A673 (cell line): ENCODE measurements at regions not wholly inside any gene's neighbourhood (a gene's known extent, or its start where the extent isn't known, plus 50 kb on each side); places are given as distances from the start of the nearest gene placed in this dataset.

Experiments used
- BruUV-seq: library from RNA; stranded (reverse); fragments of 400-500 nt; replicated peaks from 2 replicates; lab custom pipeline; 2021; lab: Mats Ljungman, UMichigan
- CTCF ChIA-PET: fragments of 300-600 bp; sonication (Branson Sonifier 250); formaldehyde crosslinking; loops from one replicate; lab custom pipeline; 2022; ENCODE audit warnings: antibody characterized with exemption; lab: Charles Lee
- POLR2A ChIA-PET: fragments of 300-600 bp; sonication (Branson Sonifier 250); formaldehyde crosslinking; loops from one replicate; lab custom pipeline; 2022; ENCODE audit warnings: antibody characterized with exemption; ENCODE audit not compliant: low non-redundant PET; lab: Charles Lee
- DNase-seq: peaks from one replicate; pipeline ENCODE4 v3.0.0-alpha.2; 2015; ENCODE audit warnings: low spot score
- H3K27ac ChIP-seq: fragments of 200-600 bp; sonication (generic); 2 replicates; pipeline ENCODE4 v1.5.1; 2016; ENCODE audit warnings: mixed run types, low read depth, mild to moderate bottlenecking, mixed read lengths, antibody characterized with exemption, low read length; ENCODE audit not compliant: poor library complexity, severe bottlenecking
- H3K27me3 ChIP-seq: fragments of 200-600 bp; sonication (generic); replicated peaks from 2 replicates; pipeline ENCODE4 v1.6.1; 2017; ENCODE audit warnings: mixed run types, low read depth, mild to moderate bottlenecking, mixed read lengths, antibody characterized with exemption, low read length; ENCODE audit not compliant: insufficient read depth, poor library complexity
- H3K36me3 ChIP-seq: fragments of 200-600 bp; sonication (generic); 2 replicates; pipeline ENCODE4 v1.6.1; 2016; ENCODE audit warnings: mixed run types, mild to moderate bottlenecking, mixed read lengths, antibody characterized with exemption, low read length; ENCODE audit not compliant: insufficient read depth, poor library complexity, severe bottlenecking
- H3K4me1 ChIP-seq: fragments of 200-600 bp; sonication (generic); 2 replicates; pipeline ENCODE4 v1.6.1; 2017; ENCODE audit warnings: mixed run types, mild to moderate bottlenecking, mixed read lengths, antibody characterized with exemption, low read length; ENCODE audit not compliant: insufficient read depth, poor library complexity, severe bottlenecking
- H3K4me3 ChIP-seq: fragments of 200-600 bp; sonication (generic); 2 replicates; pipeline ENCODE4 v1.5.1; 2016; ENCODE audit warnings: low read depth, mixed run types, mild to moderate bottlenecking, mixed read lengths, low read length; ENCODE audit not compliant: poor library complexity, severe bottlenecking
- H3K9me3 ChIP-seq: fragments of 200-600 bp; sonication (generic); 2 replicates; pipeline ENCODE4 v1.6.1; 2016; ENCODE audit warnings: mixed run types, low read depth, mild to moderate bottlenecking, mixed read lengths, antibody characterized with exemption, low read length; ENCODE audit not compliant: poor library complexity, severe bottlenecking
- CTCF ChIP-seq: fragments of 300-800, 200-600 bp; sonication (generic); conservative IDR thresholded peaks from 2 replicates; pipeline ENCODE4 v1.5.1; 2017; ENCODE audit warnings: low read depth, mild to moderate bottlenecking, antibody characterized with exemption, low read length, moderate library complexity, mixed read lengths
- EZH2 ChIP-seq: fragments of 200-600 bp; sonication (generic); IDR thresholded peaks from 2 replicates; pipeline ENCODE4 v1.6.1; 2017; ENCODE audit warnings: borderline replicate concordance, low read depth, mild to moderate bottlenecking, mixed read lengths, antibody characterized with exemption, low read length; ENCODE audit not compliant: poor library complexity, severe bottlenecking
- intact Hi-C: fragments of 100-400 bp; cut with micrococcal nuclease; formaldehyde crosslinking; loops from one replicate; pipeline ENCODE4 v1.10.0; 2022; ENCODE audit not compliant: unreplicated experiment

GRCh38 chr5:100722657-100723056 lies 180.4 kb downstream of the ST8SIA4 start:
- Histone ChIP-seq H3K4me3 (no peak overlapping the region), H3K27me3 (no peaks in the 10 kb centered on the region), H3K9me3 (no peaks in the 10 kb centered on the region), H3K36me3 (no peaks in the 10 kb centered on the region), H3K27ac (no peak overlapping the region), H3K4me1 (no peaks in the 10 kb centered on the region)
- ChIA-PET CTCF (no interaction called here), POLR2A (no interaction called here)
- intact Hi-C loops, result no loop called here
- no TSS peak for BruUV-seq
- TF ChIP-seq CTCF (no peak), EZH2 (no peak)
- no peak for DNase-seq

GRCh38 chr5:100723229-100723628 lies 179.9 kb downstream of the ST8SIA4 start:
- no peak overlapping the region for H3K27ac ChIP-seq
- ChIA-PET CTCF (no interaction called here), POLR2A (no interaction called here)
- DNase-seq, result no peak
- no peak overlapping the region for H3K4me3 ChIP-seq
- no peaks in the 10 kb centered on the region for H3K4me1 ChIP-seq
- no peaks in the 10 kb centered on the region for H3K9me3 ChIP-seq
- H3K36me3 ChIP-seq, result no peaks in the 10 kb centered on the region
- TF ChIP-seq CTCF (no peak), EZH2 (no peak)
- BruUV-seq, result no TSS peak
- intact Hi-C loops, result no loop called here
- H3K27me3 ChIP-seq, result no peaks in the 10 kb centered on the region

GRCh38 chr5:100726116-100726515 lies 177.0 kb downstream of the ST8SIA4 start:
- no TSS peak for BruUV-seq
- H3K4me3 ChIP-seq, result no peak overlapping the region
- no peaks in the 10 kb centered on the region for H3K36me3 ChIP-seq
- ChIA-PET CTCF (no interaction called here), POLR2A (no interaction called here)
- no peak overlapping the region for H3K27ac ChIP-seq
- TF ChIP-seq EZH2 (no peak), CTCF (no peak)
- peaks cover 3% of the 10 kb centered on the region for H3K27me3 ChIP-seq
- intact Hi-C loops, result no loop called here
- H3K9me3 ChIP-seq, result no peaks in the 10 kb centered on the region
- no peak for DNase-seq
- no peaks in the 10 kb centered on the region for H3K4me1 ChIP-seq
